Choroid plexus epithelial cell (primary cell): ENCODE measurements at regions not wholly inside any gene's neighbourhood (a gene's known extent, or its start where the extent isn't known, plus 50 kb on each side); places are given as distances from the start of the nearest gene placed in this dataset.

ENCODE experiments used
- DNase-seq: peaks from one replicate; pipeline ENCODE4 v3.0.0-alpha.2; 2010; ENCODE audit warnings: low read depth
- H3K4me3 ChIP-seq: 2 replicates; pipeline ENCODE4 v1.5.1; 2011; ENCODE audit warnings: low read depth, mild to moderate bottlenecking, control low read depth, low read length, moderate library complexity
- CTCF ChIP-seq: conservative IDR thresholded peaks from 2 replicates; pipeline ENCODE4 v1.5.1; 2011; ENCODE audit warnings: low read depth, mild to moderate bottlenecking, control low read depth, inconsistent platforms, low read length, moderate library complexity

DNA sequence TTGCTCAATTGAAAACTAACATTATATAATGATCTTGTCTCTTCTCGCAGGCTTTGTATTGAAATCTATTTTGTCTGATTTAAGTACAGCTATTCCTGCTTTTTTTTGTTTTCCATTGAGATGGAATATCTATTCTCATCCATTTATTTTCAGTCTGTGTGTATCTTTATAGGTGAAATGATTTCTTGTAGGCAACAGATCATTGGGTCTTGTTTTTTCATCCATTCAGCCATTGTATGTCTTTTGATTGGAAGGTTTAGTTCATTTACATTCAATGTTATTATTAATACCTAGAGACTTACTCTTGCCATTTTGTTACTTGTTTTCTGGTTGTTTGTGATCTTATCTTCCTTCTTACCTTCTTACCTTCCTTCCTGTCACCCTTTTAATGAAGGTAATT, 77.8 kb upstream of the TRPC6 start:
- TF ChIP-seq CTCF, result no peak
- no peak overlapping the region for H3K4me3 ChIP-seq
- no peak for DNase-seq
